GM12892 (cell line): ENCODE measurements at regions not wholly inside any gene's neighbourhood (a gene's known extent, or its start where the extent isn't known, plus 50 kb on each side); places are given as distances from the start of the nearest gene placed in this dataset.

ENCODE experiments used
- POLR2A ChIP-seq: IDR thresholded peaks from 2 replicates; pipeline ENCODE4 v1.6.1; 2011; ENCODE audit warnings: low read depth, low read length, control low read depth
- POLR2AphosphoS5 ChIP-seq: IDR thresholded peaks from 2 replicates; pipeline ENCODE4 v1.6.1; 2011; ENCODE audit warnings: low read depth, low read length, control low read depth
- TAF1 ChIP-seq: IDR thresholded peaks from 2 replicates; pipeline ENCODE4 v1.6.1; 2011; ENCODE audit warnings: low read depth, mild to moderate bottlenecking, control low read depth, low read length, borderline replicate concordance

GRCh38 chr12:62130834-62131552 lies 129.2 kb upstream of the USP15 start:
- no peak for TF ChIP-seq POLR2AphosphoS5
- no peak for TF ChIP-seq POLR2A
- no peak for TF ChIP-seq TAF1
